Fibroblast of skin of left quadriceps (primary cell): ENCODE measurements at regions not wholly inside any gene's neighbourhood (a gene's known extent, or its start where the extent isn't known, plus 50 kb on each side); places are given as distances from the start of the nearest gene placed in this dataset.
"Not testable (repeated sequence)": the region's sequence is repeated elsewhere in the genome, so short reads cannot be mapped to it uniquely, and the experiment has no call there.

ENCODE experiments used
- DNase-seq, 2 experiments: peaks; one replicate each; pipeline ENCODE4 v3.0.0-alpha.2; 2013; ENCODE audit warnings: low read depth in 2 of 2

GRCh38 chr14:81751198-81751597 is 217.5 kb upstream of the SEL1L start:
- DNase-seq = no peak

DNA sequence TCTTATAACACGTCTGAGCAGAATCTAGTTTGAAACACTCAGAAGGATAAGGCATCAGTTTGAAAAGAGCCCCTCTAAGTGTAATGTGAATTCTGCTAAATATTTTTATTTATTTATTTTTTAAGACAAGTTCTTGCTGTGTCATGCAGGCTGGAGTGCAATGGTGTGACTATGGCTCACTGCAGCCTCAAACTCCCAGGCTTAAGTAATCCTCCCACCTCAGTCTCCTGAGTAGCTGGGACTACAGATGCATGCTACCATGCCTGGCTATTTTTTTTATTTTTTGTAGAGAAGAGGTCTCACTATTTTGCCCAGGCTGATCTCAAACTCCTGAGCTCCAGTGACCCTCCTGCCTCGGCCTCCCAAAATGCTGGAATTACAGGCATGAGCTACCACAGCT is 225.9 kb upstream of the SEL1L start:
- DNase-seq = no peak

- no peak for DNase-seq
Observed at GRCh38 chr14:81765651-81766275, 232.1 kb upstream of the SEL1L start.

DNA sequence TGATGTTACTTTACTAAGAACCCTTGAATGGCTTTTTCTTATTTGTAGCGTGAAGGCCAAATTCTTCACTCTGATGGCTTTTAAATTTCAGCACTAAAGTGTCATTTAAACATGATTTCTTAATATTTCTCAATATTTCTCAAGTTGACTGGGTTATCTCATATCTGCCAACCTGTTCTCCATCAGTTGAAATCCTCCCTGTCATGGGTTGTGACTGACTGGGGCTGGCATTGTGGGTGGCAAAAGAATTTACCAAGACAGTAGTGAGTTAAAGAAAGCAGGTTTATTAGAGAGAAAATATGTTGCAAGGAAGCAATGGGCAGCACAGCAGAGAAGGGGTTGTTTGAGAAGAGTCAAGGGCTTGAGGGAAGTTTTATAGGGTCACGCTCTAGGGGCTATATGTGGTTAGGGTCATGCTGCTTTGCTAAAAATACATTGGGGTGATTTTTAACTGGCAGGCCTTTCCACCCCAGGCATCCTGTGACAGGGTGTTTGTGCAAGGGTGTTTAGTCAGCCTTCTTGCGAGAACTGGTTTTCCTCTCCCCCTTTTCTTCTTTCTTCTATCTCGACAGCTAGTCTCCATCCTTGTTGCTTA is 232.8 kb upstream of the SEL1L start:
- DNase-seq = no peak

GRCh38 chr14:81767266-81767995 is 233.8 kb upstream of the SEL1L start:
- DNase-seq = no peak

- no peak for DNase-seq
Observed at GRCh38 chr14:81771651-81772275, 238.1 kb upstream of the SEL1L start.

DNA sequence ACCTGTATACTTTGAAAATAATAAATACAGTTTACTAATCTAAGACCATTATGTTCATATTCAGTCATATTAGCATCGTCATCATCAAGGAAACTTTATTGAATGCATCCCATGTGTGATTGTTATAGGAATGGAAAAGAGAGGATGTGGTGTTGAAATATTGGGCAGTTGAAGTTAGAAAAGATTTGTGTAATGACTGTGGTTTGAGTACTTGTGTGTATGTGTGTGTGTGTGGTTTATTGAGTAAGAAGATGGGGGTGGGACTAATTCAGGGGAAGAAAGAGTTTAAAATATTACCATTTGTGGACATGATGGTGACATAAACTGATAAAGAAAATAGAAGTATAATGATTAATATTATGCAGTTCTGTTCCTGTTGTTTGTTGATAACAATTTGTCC is 238.7 kb upstream of the SEL1L start:
- DNase-seq = no peak

DNA sequence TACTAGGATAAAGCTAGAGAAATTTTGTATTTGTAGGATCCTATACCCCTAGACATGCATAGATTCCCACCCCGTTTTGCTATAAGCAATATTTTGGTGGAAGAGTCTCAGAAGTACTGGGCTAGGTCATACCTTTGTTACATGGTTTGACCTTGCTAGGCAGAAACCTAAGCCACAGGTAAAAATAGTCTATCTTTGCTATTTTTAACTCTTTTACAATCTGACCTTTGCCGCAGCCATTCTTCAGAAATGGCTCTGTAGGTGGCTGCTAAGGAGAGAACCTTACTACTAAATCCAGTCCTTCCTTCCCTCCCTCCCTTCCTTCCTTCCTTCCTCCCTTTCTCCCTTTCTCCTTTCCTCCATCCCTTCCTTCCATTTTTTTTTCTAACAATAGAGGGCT is 242.9 kb upstream of the SEL1L start:
- no peak for DNase-seq

DNA sequence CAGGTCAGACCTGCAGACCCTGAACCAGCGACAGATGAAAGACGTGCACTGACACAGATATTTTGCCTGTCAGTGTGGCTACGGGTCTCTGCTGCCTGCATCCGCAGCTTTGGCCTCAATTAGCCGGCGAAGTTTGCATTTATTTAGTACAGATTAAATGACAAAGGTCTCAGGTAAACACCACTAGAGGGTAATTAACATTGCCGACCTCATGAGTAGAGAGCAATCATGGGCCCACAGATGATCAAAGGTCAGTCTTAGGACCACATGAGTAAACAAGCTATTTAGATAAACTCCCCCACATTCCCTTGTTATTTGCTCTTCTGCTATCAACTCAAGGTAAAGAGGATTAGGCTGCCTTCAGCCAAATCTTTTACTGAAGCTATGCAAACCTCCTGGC is 248.1 kb upstream of the SEL1L start:
- DNase-seq = not testable (repeated sequence)

GRCh38 chr14:81784084-81784483 is 250.4 kb upstream of the SEL1L start:
- no peak for DNase-seq

DNA sequence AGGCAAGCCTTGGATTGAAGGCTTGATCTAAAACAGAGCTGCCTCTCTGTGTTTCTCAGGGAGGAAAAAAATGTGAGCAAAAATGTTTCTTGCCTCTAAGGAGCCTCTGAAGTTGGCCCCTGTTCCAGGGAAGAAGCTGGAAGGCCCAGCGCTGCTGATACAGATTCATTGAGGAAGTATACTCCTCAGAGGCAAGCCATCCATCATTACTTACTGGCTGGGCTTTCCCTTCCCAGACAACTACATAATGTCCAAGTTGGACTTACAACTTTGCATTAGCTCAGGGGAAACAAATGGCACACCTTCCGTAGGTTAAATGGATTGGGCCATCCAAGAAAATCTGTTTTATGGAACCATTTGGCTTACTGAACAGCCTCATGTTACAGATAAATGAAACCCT is 263.7 kb upstream of the SEL1L start:
- DNase-seq = no peak

GRCh38 chr14:81801921-81802320 is 268.3 kb upstream of the SEL1L start:
- no peak for DNase-seq

GRCh38 chr14:81802341-81802740 is 268.7 kb upstream of the SEL1L start:
- no peak for DNase-seq

DNA sequence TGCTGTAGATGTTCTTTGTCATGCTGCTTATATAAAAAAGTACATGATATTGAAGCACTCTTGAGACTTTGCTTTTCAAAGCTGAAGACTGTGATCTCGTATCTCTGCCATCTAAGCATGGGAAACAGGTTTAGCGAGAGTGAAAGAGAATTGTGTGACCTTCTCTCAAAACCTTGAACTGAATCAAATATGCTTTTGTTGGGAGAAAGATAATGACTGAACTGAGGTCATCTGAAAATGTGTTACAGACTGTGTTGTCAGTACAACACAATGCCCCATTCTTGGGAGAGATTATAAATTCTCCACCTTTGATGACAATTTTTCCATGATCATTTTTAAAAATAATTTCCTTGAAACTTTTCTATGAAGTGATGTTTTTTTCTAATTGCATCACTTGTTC is 272.1 kb upstream of the SEL1L start:
- DNase-seq = no peak

- DNase-seq = no peak
Observed at GRCh38 chr14:81811705-81812269, 278.1 kb upstream of the SEL1L start.

- no peak for DNase-seq
Observed at GRCh38 chr14:81818271-81818670, 284.6 kb upstream of the SEL1L start.

GRCh38 chr14:81819344-81819743 is 285.7 kb upstream of the SEL1L start:
- no peak for DNase-seq

DNA sequence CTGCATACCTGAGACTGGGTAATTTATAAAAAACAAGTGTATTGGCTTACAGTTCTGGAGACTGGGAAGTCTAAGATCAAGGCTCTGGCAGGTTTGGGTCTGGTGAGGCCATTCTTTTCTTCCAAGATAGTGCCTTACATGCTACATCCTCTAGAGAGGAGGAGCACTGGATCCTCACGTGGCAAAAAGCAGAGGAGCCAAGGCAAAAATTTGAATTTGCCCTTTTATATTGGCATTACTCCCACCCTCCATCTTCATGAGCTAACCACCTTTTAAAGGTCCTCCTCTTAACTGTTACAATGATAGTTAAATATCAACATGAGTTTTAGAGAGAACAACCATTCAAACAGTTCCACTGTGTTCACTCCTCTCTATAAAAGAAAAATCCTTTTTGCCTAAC is 286.3 kb upstream of the SEL1L start:
- DNase-seq = no peak

GRCh38 chr14:81826081-81826480 is 292.4 kb upstream of the SEL1L start:
- no peak for DNase-seq

DNA sequence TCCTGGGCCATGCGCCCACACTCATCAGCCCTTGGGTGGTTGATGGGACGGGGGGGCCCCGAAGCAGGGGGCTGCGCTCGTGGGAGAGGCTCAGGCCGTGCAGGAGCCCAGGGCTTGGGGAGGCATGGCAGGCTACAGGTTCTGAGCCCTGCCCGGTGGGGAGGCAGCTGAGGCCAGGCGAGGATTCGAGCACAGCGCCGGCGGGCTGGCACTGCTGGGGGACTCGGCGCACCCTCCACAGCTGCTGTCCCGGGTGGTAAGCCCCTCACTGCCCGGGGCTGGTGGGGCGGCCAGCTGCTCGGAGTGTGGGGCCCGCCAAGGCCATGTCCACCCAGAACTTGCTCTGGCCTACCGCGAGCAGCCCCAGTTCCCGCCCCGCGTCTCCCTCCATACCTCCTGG is 295.8 kb upstream of the SEL1L start:
- DNase-seq = no peak

GRCh38 chr14:81831128-81831820 is 297.6 kb upstream of the SEL1L start:
- no peak for DNase-seq

GRCh38 chr14:81834308-81834707 is 300.7 kb upstream of the SEL1L start:
- no peak for DNase-seq
